ENCODE measurements at regions not wholly inside any gene's neighbourhood (a gene's known extent, or its start where the extent isn't known, plus 50 kb on each side); places are given as distances from the start of the nearest gene placed in this dataset.
"Not testable (repeated sequence)": the region's sequence is repeated elsewhere in the genome, so short reads cannot be mapped to it uniquely, and the experiment has no call there.

DNA sequence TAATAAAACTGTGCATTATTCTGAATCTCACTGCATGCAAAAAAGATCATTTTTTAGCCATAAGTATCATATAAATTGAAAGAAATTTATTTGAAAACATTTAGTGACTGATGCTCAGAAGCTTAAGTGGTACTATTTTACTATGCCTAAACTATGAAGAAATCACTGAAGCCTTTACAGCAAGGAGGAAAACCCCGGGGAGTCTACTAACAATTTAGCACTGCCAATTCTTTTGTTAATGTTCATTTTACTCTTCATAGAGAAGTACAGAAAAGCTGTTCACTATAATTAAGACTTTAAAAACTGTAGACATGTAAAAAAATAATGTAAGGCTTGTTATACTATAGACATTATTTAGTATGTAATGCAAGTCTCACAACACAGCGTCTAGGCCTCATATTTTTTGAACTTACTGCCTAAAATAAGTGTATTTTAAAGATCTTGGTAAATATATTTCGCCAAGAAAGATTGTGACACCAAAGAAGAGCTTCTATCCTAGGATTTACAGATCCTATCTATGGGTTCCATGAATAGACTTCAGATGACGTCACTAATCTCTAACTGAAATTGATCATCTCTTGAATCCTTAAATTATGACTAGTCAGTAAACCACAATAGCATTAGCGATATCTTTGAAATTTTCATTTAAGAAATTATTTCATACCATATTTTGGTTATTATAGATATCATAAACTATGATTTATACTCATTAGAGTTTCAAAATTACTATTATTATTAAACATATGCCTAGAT, 602.5 kb downstream of the TMA16 start:
- Histone ChIP-seq H3K36me3 (ENCODE audit: control insufficient read depth, insufficient read depth, low read length) (no peaks in the 10 kb centered on the region), H3K27me3 (ENCODE audit: control insufficient read depth, insufficient read depth, low read length) (no peaks in the 10 kb centered on the region), H3K4me1 (ENCODE audit: control insufficient read depth, insufficient read depth, low read length) (no peaks in the 10 kb centered on the region), H3K27ac (ENCODE audit: low read length) (no peak overlapping the region), H3K9me3 (ENCODE audit: control insufficient read depth, insufficient read depth, low read length) (no peaks in the 10 kb centered on the region), H3K4me3 (ENCODE audit: low read length) (no peak overlapping the region)
- ATAC-seq = no peak
- no peaks in the 10 kb centered on the region for H3K4me1 Mint-ChIP-seq
- H3K36me3 Mint-ChIP-seq = no peaks in the 10 kb centered on the region
- TF ChIP-seq, protein P1, sequence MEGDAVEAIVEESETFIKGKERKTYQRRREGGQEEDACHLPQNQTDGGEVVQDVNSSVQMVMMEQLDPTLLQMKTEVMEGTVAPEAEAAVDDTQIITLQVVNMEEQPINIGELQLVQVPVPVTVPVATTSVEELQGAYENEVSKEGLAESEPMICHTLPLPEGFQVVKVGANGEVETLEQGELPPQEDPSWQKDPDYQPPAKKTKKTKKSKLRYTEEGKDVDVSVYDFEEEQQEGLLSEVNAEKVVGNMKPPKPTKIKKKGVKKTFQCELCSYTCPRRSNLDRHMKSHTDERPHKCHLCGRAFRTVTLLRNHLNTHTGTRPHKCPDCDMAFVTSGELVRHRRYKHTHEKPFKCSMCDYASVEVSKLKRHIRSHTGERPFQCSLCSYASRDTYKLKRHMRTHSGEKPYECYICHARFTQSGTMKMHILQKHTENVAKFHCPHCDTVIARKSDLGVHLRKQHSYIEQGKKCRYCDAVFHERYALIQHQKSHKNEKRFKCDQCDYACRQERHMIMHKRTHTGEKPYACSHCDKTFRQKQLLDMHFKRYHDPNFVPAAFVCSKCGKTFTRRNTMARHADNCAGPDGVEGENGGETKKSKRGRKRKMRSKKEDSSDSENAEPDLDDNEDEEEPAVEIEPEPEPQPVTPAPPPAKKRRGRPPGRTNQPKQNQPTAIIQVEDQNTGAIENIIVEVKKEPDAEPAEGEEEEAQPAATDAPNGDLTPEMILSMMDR (IDR thresholded peaks at IDR 0.05) = no peak
- intact Hi-C loops (cut with micrococcal nuclease) = no loop called here
- WGBS (ENCODE audit: insufficient coverage) = 82% methylated on average over 3 of the region's 5 CpGs
- DNase-seq = no peak
- no peak overlapping the region for H3K4me3 Mint-ChIP-seq
- H3K27me3 Mint-ChIP-seq (ENCODE audit: low read depth in 2 of 2) = no peaks in the 10 kb centered on the region
- no peak overlapping the region for H3K27ac Mint-ChIP-seq
- H3K9me3 Mint-ChIP-seq = peaks cover 0 to 4% of the 10 kb centered on the region in 2 donors

DNA sequence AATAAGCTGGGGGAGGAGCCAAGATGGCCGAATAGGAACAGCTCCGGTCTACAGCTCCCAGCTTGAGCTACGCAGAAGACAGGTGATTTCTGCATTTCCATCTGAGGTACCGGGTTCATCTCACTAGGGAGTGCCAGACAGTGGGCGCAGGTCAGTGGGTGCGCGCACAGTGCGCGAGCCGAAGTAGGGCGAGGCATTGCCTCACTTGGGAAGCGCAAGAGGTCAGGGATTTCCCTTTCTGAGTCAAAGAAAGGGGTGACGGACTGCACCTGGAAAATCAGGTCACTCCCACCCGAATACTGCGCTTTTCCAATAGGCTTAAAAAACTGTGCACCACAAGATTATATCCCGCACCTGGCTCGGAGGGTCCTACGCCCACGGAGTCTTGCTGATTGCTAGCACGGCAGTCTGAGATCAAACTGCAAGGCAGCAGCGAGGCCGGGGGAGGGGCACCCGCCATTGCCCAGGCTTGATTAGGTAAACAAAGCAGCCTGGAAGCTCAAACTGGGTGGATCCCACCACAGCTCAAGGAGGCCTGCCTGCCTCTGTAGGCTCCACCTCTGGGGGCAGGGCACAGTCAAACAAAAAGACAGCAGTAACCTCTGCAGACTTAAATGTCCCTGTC, 606.4 kb downstream of the TMA16 start:
- H3K4me3 ChIP-seq (ENCODE audit: low read length); ATAC-seq; H3K9me3 Mint-ChIP-seq; H3K27me3 ChIP-seq (ENCODE audit: control insufficient read depth, insufficient read depth, low read length); H3K36me3 Mint-ChIP-seq; H3K27ac ChIP-seq (ENCODE audit: low read length); H3K9me3 ChIP-seq (ENCODE audit: control insufficient read depth, insufficient read depth, low read length); H3K36me3 ChIP-seq (ENCODE audit: control insufficient read depth, insufficient read depth, low read length); H3K4me1 ChIP-seq (ENCODE audit: control insufficient read depth, insufficient read depth, low read length); DNase-seq; intact Hi-C loops (cut with micrococcal nuclease); H3K27me3 Mint-ChIP-seq (ENCODE audit: low read depth in 2 of 2); H3K27ac Mint-ChIP-seq; H3K4me1 Mint-ChIP-seq; H3K4me3 Mint-ChIP-seq: not testable (repeated sequence)
- 96% methylated on average over 23 of the region's 23 CpGs for WGBS (ENCODE audit: insufficient coverage)

DNA sequence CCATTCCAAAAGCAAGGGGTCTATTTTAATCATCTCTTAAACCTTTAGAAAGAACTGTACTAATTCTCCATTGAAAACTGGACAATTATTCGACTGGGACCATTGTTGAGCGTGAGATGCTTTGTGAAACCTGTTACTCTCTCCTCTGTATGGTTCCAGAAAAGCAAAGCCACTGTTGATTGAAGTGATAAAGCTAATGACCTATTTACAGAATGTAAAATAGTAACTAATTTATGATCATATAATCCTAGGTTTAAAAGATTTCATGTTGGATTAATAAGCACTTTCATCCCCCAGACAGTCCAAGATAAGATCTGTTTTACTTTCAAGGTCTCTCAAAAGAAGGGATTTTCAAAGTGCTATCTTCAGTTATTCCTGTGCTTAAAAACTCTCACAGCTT, 614.5 kb downstream of the TMA16 start:
- H3K27ac ChIP-seq (ENCODE audit: low read length) = no peak overlapping the region
- TF ChIP-seq, protein P1 (IDR thresholded peaks at IDR 0.05) = no peak
- no peak for ATAC-seq
- Mint-ChIP-seq H3K4me3 (no peak overlapping the region), H3K4me1 (no peaks in the 10 kb centered on the region), H3K36me3 (no peaks in the 10 kb centered on the region), H3K27ac (no peak overlapping the region), H3K27me3 (ENCODE audit: low read depth in 2 of 2) (no peaks in the 10 kb centered on the region), H3K9me3 (peaks cover 0 to 2% of the 10 kb centered on the region in 2 donors)
- no peaks in the 10 kb centered on the region for H3K36me3 ChIP-seq (ENCODE audit: control insufficient read depth, insufficient read depth, low read length)
- 90% methylated on average over 2 of the region's 2 CpGs for WGBS (ENCODE audit: insufficient coverage)
- no peaks in the 10 kb centered on the region for H3K4me1 ChIP-seq (ENCODE audit: control insufficient read depth, insufficient read depth, low read length)
- no peaks in the 10 kb centered on the region for H3K9me3 ChIP-seq (ENCODE audit: control insufficient read depth, insufficient read depth, low read length)
- H3K27me3 ChIP-seq (ENCODE audit: control insufficient read depth, insufficient read depth, low read length) = no peaks in the 10 kb centered on the region
- no peak for DNase-seq
- no peak overlapping the region for H3K4me3 ChIP-seq (ENCODE audit: low read length)
- intact Hi-C loops (cut with micrococcal nuclease) = no loop called here

DNA sequence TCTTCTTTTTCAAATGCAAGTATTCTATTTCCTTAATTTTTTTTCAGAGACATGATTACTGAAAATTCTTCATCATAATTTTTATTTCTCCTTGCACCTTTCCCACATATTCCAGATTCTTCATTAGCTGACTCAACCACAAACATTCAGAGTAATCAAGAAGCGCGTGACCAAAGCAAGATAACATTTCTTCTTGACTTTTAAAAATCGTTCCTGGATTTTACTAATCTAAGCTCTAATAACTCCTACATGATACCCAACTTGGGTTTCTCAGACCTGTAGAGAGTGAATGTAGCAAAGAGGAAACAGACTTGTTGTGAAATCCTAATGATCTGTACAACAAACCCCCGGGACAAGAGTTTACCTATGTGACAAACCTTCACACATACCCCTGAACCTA, 615.0 kb downstream of the TMA16 start:
- H3K9me3 Mint-ChIP-seq = peaks cover 0 to 2% of the 10 kb centered on the region in 2 donors
- H3K36me3 Mint-ChIP-seq = no peaks in the 10 kb centered on the region
- H3K27me3 ChIP-seq (ENCODE audit: control insufficient read depth, insufficient read depth, low read length) = no peaks in the 10 kb centered on the region
- H3K27ac Mint-ChIP-seq = no peak overlapping the region
- no peak overlapping the region for H3K4me3 Mint-ChIP-seq
- H3K4me1 Mint-ChIP-seq = no peaks in the 10 kb centered on the region
- H3K27me3 Mint-ChIP-seq (ENCODE audit: low read depth in 2 of 2) = no peaks in the 10 kb centered on the region
- TF ChIP-seq, protein P1 (IDR thresholded peaks at IDR 0.05) = no peak
- no peak for DNase-seq
- 97% methylated on average over 2 of the region's 4 CpGs for WGBS (ENCODE audit: insufficient coverage)
- intact Hi-C loops (cut with micrococcal nuclease) = no loop called here
- H3K27ac ChIP-seq (ENCODE audit: low read length) = no peak overlapping the region
- no peaks in the 10 kb centered on the region for H3K9me3 ChIP-seq (ENCODE audit: control insufficient read depth, insufficient read depth, low read length)
- no peak overlapping the region for H3K4me3 ChIP-seq (ENCODE audit: low read length)
- no peaks in the 10 kb centered on the region for H3K36me3 ChIP-seq (ENCODE audit: control insufficient read depth, insufficient read depth, low read length)
- no peaks in the 10 kb centered on the region for H3K4me1 ChIP-seq (ENCODE audit: control insufficient read depth, insufficient read depth, low read length)
- no peak for ATAC-seq

Data from natural killer cell (primary cell).